HL-60 (cell line): ENCODE measurements at regions not wholly inside any gene's neighbourhood (a gene's known extent, or its start where the extent isn't known, plus 50 kb on each side); places are given as distances from the start of the nearest gene placed in this dataset.

ENCODE experiments used
- DNase-seq, 2 experiments: peaks; one replicate each; pipeline ENCODE4 v3.0.0-alpha.2; 2010 to 2020; ENCODE audit warnings: low read depth in 1 of 2, low spot score in 1 of 2
- H3K27ac ChIP-seq: fragments of 250-450 bp; sonication (Bioruptor Pico); replicated peaks from 2 replicates; pipeline ENCODE4 v1.5.1; 2020; ENCODE audit warnings: mild to moderate bottlenecking, moderate library complexity
- H3K27me3 ChIP-seq: fragments of 250-450 bp; sonication (Bioruptor Pico); 2 replicates; pipeline ENCODE4 v1.5.1; 2021; ENCODE audit warnings: mild to moderate bottlenecking, moderate library complexity; ENCODE audit not compliant: insufficient read depth, poor library complexity, severe bottlenecking
- H3K4me3 ChIP-seq: replicated peaks from 2 replicates; pipeline ENCODE4 v1.5.1; 2011; ENCODE audit warnings: mild to moderate bottlenecking, control low read depth, low read length; ENCODE audit not compliant: insufficient read depth
- GABPA ChIP-seq: IDR thresholded peaks from 2 replicates; pipeline ENCODE4 v1.6.1; 2012; ENCODE audit warnings: low read depth
- POLR2AphosphoS5 ChIP-seq: IDR thresholded peaks from 2 replicates; pipeline ENCODE4 v1.6.1; 2012; ENCODE audit warnings: low read depth
- SPI1 ChIP-seq: IDR thresholded peaks from 2 replicates; pipeline ENCODE4 v1.6.1; 2012; ENCODE audit warnings: low read depth, mild to moderate bottlenecking, borderline replicate concordance
- TF ChIP-seq, protein P1 (sequence below): IDR thresholded peaks from one replicate; pipeline ENCODE4 v1.5.1; 2011; ENCODE audit warnings: low read length, control low read depth, inconsistent platforms; ENCODE audit not compliant: insufficient read depth
- TF ChIP-seq, protein P2 (sequence below): IDR thresholded peaks from 2 replicates; pipeline ENCODE4 v1.6.1; 2012; ENCODE audit warnings: low read depth; ENCODE audit not compliant: insufficient replicate concordance

DNA sequence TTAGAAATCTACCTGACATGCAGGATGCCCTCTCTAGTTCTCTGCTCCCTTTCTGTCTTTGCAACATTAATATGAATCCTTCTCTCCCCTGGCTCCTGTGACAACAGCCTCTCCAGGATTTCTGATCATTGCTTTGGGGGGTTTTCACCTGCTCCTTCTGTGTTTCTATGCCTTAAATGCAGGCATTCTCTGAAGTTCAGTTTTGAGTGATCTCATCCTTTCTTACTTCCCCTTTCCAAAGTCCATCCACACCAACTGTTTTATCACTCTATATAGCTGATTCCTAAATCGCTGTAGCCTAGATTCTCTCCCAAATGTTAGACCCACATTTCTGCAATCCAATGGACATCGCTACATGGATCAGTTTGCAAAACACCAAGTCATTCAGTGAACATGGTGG, 330.7 kb upstream of the NCAM1 start:
- H3K27ac ChIP-seq, result no peak overlapping the region
- TF ChIP-seq GABPA, result no peak
- TF ChIP-seq, protein P1, sequence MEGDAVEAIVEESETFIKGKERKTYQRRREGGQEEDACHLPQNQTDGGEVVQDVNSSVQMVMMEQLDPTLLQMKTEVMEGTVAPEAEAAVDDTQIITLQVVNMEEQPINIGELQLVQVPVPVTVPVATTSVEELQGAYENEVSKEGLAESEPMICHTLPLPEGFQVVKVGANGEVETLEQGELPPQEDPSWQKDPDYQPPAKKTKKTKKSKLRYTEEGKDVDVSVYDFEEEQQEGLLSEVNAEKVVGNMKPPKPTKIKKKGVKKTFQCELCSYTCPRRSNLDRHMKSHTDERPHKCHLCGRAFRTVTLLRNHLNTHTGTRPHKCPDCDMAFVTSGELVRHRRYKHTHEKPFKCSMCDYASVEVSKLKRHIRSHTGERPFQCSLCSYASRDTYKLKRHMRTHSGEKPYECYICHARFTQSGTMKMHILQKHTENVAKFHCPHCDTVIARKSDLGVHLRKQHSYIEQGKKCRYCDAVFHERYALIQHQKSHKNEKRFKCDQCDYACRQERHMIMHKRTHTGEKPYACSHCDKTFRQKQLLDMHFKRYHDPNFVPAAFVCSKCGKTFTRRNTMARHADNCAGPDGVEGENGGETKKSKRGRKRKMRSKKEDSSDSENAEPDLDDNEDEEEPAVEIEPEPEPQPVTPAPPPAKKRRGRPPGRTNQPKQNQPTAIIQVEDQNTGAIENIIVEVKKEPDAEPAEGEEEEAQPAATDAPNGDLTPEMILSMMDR, result no peak
- no peak for DNase-seq
- no peaks in the 10 kb centered on the region for H3K27me3 ChIP-seq
- no peak overlapping the region for H3K4me3 ChIP-seq

DNA sequence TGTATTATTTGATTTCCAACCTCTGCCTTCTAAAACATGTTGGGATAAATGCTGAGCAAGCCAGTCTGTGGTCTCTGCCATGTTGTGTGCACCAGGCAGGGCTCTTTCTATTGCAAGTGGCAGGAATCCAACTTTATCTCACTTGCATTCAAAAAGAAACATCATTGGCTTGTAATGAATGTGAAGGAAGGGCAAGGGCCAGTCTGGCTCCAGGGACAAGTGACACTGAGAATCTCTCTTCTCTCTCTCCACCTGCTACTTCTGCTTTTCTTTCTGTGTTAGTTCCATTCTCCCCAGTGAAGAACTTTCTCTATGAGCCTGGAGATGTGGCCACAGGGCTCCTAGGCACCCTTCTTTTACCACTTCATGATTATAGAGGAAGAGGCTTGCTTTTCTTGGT, 329.9 kb upstream of the NCAM1 start:
- TF ChIP-seq SPI1 (no peak), POLR2AphosphoS5 (no peak), GABPA (no peak)
- TF ChIP-seq, protein P1, result no peak
- TF ChIP-seq, protein P2, sequence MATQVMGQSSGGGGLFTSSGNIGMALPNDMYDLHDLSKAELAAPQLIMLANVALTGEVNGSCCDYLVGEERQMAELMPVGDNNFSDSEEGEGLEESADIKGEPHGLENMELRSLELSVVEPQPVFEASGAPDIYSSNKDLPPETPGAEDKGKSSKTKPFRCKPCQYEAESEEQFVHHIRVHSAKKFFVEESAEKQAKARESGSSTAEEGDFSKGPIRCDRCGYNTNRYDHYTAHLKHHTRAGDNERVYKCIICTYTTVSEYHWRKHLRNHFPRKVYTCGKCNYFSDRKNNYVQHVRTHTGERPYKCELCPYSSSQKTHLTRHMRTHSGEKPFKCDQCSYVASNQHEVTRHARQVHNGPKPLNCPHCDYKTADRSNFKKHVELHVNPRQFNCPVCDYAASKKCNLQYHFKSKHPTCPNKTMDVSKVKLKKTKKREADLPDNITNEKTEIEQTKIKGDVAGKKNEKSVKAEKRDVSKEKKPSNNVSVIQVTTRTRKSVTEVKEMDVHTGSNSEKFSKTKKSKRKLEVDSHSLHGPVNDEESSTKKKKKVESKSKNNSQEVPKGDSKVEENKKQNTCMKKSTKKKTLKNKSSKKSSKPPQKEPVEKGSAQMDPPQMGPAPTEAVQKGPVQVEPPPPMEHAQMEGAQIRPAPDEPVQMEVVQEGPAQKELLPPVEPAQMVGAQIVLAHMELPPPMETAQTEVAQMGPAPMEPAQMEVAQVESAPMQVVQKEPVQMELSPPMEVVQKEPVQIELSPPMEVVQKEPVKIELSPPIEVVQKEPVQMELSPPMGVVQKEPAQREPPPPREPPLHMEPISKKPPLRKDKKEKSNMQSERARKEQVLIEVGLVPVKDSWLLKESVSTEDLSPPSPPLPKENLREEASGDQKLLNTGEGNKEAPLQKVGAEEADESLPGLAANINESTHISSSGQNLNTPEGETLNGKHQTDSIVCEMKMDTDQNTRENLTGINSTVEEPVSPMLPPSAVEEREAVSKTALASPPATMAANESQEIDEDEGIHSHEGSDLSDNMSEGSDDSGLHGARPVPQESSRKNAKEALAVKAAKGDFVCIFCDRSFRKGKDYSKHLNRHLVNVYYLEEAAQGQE, result no peak
- Histone ChIP-seq H3K4me3 (no peak overlapping the region), H3K27me3 (no peaks in the 10 kb centered on the region), H3K27ac (no peak overlapping the region)
- DNase-seq, result no peak

DNA sequence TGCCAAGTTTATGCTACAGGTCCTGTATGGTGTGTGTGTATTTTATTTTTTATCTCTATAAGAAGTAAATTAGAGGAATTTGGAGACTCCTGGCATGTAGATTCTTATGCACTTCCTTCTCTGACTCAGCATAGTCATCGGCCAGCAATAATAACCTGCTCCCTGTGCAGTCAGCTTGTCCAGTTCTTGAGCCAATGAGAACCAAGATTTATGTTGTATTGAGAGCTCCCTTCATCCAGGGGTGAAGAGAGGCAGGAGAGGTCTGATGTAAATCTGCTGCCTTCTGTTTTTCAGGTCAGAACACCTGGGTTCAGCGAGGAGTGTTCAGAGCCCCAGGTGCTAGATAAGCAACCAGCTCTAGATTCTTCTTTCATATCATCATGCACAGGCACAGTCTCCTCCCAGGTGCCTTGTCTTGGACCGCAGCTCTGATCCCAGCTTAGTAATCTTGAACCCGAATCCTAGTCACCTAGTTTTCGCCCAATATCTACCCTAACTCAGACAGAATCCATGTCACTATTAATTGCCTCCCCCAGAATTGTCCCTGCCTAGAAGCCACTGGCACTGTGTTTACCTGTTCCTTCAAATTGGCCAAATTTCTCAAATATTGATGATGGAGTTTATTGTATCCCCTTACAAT, 328.2 kb upstream of the NCAM1 start:
- Histone ChIP-seq H3K4me3 (no peak overlapping the region), H3K27me3 (no peaks in the 10 kb centered on the region), H3K27ac (no peak overlapping the region)
- no peak for DNase-seq
- no peak for TF ChIP-seq POLR2AphosphoS5
- no peak for TF ChIP-seq GABPA
- no peak for TF ChIP-seq SPI1
- TF ChIP-seq, protein P2, result no peak
- TF ChIP-seq, protein P1, result no peak

DNA sequence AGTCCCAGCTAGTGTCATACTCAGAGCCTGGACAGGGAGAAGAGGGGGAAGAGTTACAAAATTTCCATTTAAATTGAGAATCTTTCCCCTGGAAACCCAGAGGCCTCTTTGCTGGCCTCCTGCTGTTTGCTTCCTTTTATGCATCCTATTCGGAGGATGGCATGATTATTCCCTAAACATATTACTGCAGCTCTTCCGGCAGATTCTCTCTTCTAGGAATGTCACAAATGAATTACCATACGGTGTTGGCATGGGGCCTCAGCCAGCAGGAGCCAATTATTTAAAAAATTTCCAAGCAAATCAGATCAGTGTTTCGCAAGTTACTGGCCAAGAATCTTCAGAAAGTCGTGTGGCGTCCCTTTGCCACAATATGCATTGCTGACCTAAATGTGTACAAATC, 326.7 kb upstream of the NCAM1 start:
- Histone ChIP-seq H3K27ac (no peak overlapping the region), H3K4me3 (no peak overlapping the region), H3K27me3 (no peaks in the 10 kb centered on the region)
- TF ChIP-seq POLR2AphosphoS5 (no peak), GABPA (no peak), SPI1 (no peak)
- TF ChIP-seq, protein P1, result no peak
- TF ChIP-seq, protein P2, result no peak
- no peak for DNase-seq
